ENCODE measurements at regions not wholly inside any gene's neighbourhood (a gene's known extent, or its start where the extent isn't known, plus 50 kb on each side); places are given as distances from the start of the nearest gene placed in this dataset.

DNA sequence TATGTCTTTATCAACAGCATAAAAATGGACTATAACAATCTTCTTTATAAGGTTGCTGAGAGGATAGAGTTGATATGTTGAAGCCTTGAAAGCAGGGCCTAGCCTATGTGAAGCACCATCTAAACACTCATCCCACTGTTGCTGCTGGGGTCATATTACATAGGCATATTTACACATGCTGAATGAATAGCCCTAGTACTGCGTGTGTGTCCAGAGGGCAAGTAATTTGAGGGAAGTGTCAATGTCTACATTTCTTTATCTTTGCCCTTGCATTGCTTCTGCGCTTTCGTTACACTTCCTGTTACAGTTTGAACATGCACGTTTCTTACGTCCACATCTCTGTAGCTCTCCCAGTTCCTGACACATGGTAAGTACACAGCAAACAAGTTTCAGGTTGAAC, 280.3 kb upstream of the ATP5MC3 start:
- TF ChIP-seq LEF1 (IDR thresholded peaks at IDR 0.05; ENCODE audit: borderline replicate concordance) (no peak), SP1 (IDR thresholded peaks at IDR 0.05) (no peak)
